ENCODE measurements at regions not wholly inside any gene's neighbourhood (a gene's known extent, or its start where the extent isn't known, plus 50 kb on each side); places are given as distances from the start of the nearest gene placed in this dataset.
"Not testable (repeated sequence)": the region's sequence is repeated elsewhere in the genome, so short reads cannot be mapped to it uniquely, and the experiment has no call there.

- not testable (repeated sequence) for DNase-seq
These were observed 4092.8 kb upstream of the TPTE start for GRCh38 chr21:6428498-6429092.

- DNase-seq = not testable (repeated sequence)
These were observed 4091.5 kb upstream of the TPTE start for GRCh38 chr21:6429924-6430323.

- DNase-seq = not testable (repeated sequence)
These were observed 4088.2 kb upstream of the TPTE start for GRCh38 chr21:6433149-6433548.

GRCh38 chr21:6436205-6436604, 4085.2 kb upstream of the TPTE start:
- not testable (repeated sequence) for DNase-seq

- not testable (repeated sequence) for DNase-seq
These were observed 4084.2 kb upstream of the TPTE start for GRCh38 chr21:6436971-6437833.

GRCh38 chr21:6437834-6438187, 4083.6 kb upstream of the TPTE start:
- not testable (repeated sequence) for DNase-seq

- DNase-seq = not testable (repeated sequence)
These were observed 4082.3 kb upstream of the TPTE start for GRCh38 chr21:6439058-6439457.

- DNase-seq = not testable (repeated sequence)
These were observed 4066.6 kb upstream of the TPTE start for GRCh38 chr21:6454648-6455340.

- not testable (repeated sequence) for DNase-seq
These were observed 4065.2 kb upstream of the TPTE start for GRCh38 chr21:6456011-6456661.

GRCh38 chr21:6459761-6460160, 4061.6 kb upstream of the TPTE start:
- DNase-seq = not testable (repeated sequence)

GRCh38 chr21:6461358-6461757, 4060.0 kb upstream of the TPTE start:
- not testable (repeated sequence) for DNase-seq

GRCh38 chr21:6464419-6464818, 4057.0 kb upstream of the TPTE start:
- not testable (repeated sequence) for DNase-seq

GRCh38 chr21:6466081-6466698, 4055.2 kb upstream of the TPTE start:
- not testable (repeated sequence) for DNase-seq

- not testable (repeated sequence) for DNase-seq
These were observed 4054.7 kb upstream of the TPTE start for GRCh38 chr21:6466707-6467106.

- not testable (repeated sequence) for DNase-seq
These were observed 4054.1 kb upstream of the TPTE start for GRCh38 chr21:6467189-6467774.

- not testable (repeated sequence) for DNase-seq
These were observed 4053.5 kb upstream of the TPTE start for GRCh38 chr21:6467907-6468306.

- not testable (repeated sequence) for DNase-seq
These were observed 4053.0 kb upstream of the TPTE start for GRCh38 chr21:6468331-6468860.

GRCh38 chr21:6474250-6474968, 4047.0 kb upstream of the TPTE start:
- not testable (repeated sequence) for DNase-seq

- DNase-seq = not testable (repeated sequence)
These were observed 4040.3 kb upstream of the TPTE start for GRCh38 chr21:6481116-6481515.

GRCh38 chr21:6482616-6483015, 4038.8 kb upstream of the TPTE start:
- DNase-seq = not testable (repeated sequence)

GRCh38 chr21:6483645-6484044, 4037.7 kb upstream of the TPTE start:
- not testable (repeated sequence) for DNase-seq

All from stimulated activated CD4-positive, alpha-beta T cell treated with anti-CD3 and anti-CD28 coated beads, Interleukin-2, amount 100 ng/mL, for 48 hours (primary cell).